Fibroblast of upper back skin (primary cell): ENCODE measurements at regions not wholly inside any gene's neighbourhood (a gene's known extent, or its start where the extent isn't known, plus 50 kb on each side); places are given as distances from the start of the nearest gene placed in this dataset.

Source experiments
- DNase-seq: peaks from one replicate; pipeline ENCODE4 v3.0.0-alpha.2; 2013

GRCh38 chr5:107216587-107216986 lies 454.1 kb downstream of the EFNA5 start:
- DNase-seq: no peak

GRCh38 chr5:107215611-107216010 lies 455.1 kb downstream of the EFNA5 start:
- peak; percentile 73 for DNase-seq

- no peak for DNase-seq
Observed at GRCh38 chr5:107213025-107213424, 457.7 kb downstream of the EFNA5 start.

GRCh38 chr5:107211630-107212029 lies 459.1 kb downstream of the EFNA5 start:
- no peak for DNase-seq

- DNase-seq: no peak
Observed at GRCh38 chr5:107208867-107209266, 461.9 kb downstream of the EFNA5 start.

GRCh38 chr5:107204413-107204812 lies 466.3 kb downstream of the EFNA5 start:
- DNase-seq: no peak

GRCh38 chr5:107203243-107203642 lies 467.5 kb downstream of the EFNA5 start:
- DNase-seq: no peak

- peak; percentile 63 for DNase-seq
Observed at GRCh38 chr5:107199756-107200155, 471.0 kb downstream of the EFNA5 start.

- no peak for DNase-seq
Observed at GRCh38 chr5:107196500-107197059, 474.2 kb downstream of the EFNA5 start.

- no peak for DNase-seq
Observed at GRCh38 chr5:107195890-107196395, 474.8 kb downstream of the EFNA5 start.

GRCh38 chr5:107184871-107185270 lies 485.9 kb downstream of the EFNA5 start:
- no peak for DNase-seq

- DNase-seq: no peak
Observed at GRCh38 chr5:107184066-107184465, 486.7 kb downstream of the EFNA5 start.

- DNase-seq: no peak
Observed at GRCh38 chr5:107170620-107171019, 500.1 kb downstream of the EFNA5 start.

GRCh38 chr5:107169867-107170266 lies 500.9 kb downstream of the EFNA5 start:
- no peak for DNase-seq

GRCh38 chr5:107168848-107169752 lies 501.6 kb downstream of the EFNA5 start:
- DNase-seq: no peak

GRCh38 chr5:107168086-107168485 lies 502.7 kb downstream of the EFNA5 start:
- no peak for DNase-seq

- DNase-seq: no peak
Observed at GRCh38 chr5:107165296-107165695, 505.4 kb downstream of the EFNA5 start.

GRCh38 chr5:107157809-107158208 lies 512.9 kb downstream of the EFNA5 start:
- DNase-seq: no peak

- no peak for DNase-seq
Observed at GRCh38 chr5:107155707-107156106, 515.0 kb downstream of the EFNA5 start.

- no peak for DNase-seq
Observed at GRCh38 chr5:107154593-107154992, 516.1 kb downstream of the EFNA5 start.

- DNase-seq: peak; percentile 41
Observed at GRCh38 chr5:107153283-107153682, 517.5 kb downstream of the EFNA5 start.

- no peak for DNase-seq
Observed at GRCh38 chr5:107149243-107150005, 521.3 kb downstream of the EFNA5 start.

GRCh38 chr5:107147589-107147988 lies 523.1 kb downstream of the EFNA5 start:
- DNase-seq: no peak
